ENCODE measurements at regions not wholly inside any gene's neighbourhood (a gene's known extent, or its start where the extent isn't known, plus 50 kb on each side); places are given as distances from the start of the nearest gene placed in this dataset.

- TF ChIP-seq CTCF (conservative IDR thresholded peaks at IDR 0.05; ENCODE audit: low read depth, low read length) (no peak), EZH2 (IDR thresholded peaks at IDR 0.05; ENCODE audit: borderline replicate concordance, low read depth, low read length, poor library complexity, severe bottlenecking) (no peak)
Measured at GRCh38 chr7:25310896-25311295, 82.6 kb upstream of the NPVF start.
